Liver (tissue), 8 donors: ENCODE measurements at regions not wholly inside any gene's neighbourhood (a gene's known extent, or its start where the extent isn't known, plus 50 kb on each side); places are given as distances from the start of the nearest gene placed in this dataset.

ENCODE experiments used
- DNase-seq: peaks from one replicate; pipeline ENCODE4 v3.0.0-alpha.2; 2017; ENCODE audit warnings: low spot score
- H3K27ac ChIP-seq, 2 donors: one replicate each; pipeline ENCODE4 v1.7.0; 2013; ENCODE audit warnings: inconsistent platforms in 2 of 2, low read length in 2 of 2, control low read depth in 1 of 2, low read depth in 1 of 2, mild to moderate bottlenecking in 1 of 2
- H3K27me3 ChIP-seq, 4 donors: one replicate each; pipeline versions ENCODE4 v1.6.1 to v1.7.0; 2013; ENCODE audit warnings: low read length in 3 of 4, inconsistent platforms in 1 of 4, mild to moderate bottlenecking in 1 of 4, moderate library complexity in 1 of 4; ENCODE audit not compliant: control insufficient read depth in 4 of 4, insufficient read depth in 4 of 4
- H3K36me3 ChIP-seq, 4 donors: one replicate each; pipeline versions ENCODE4 v1.6.1 to v1.7.0; 2013; ENCODE audit warnings: low read length in 3 of 4, mild to moderate bottlenecking in 3 of 4, low read depth in 1 of 4, moderate library complexity in 1 of 4; ENCODE audit not compliant: control insufficient read depth in 4 of 4, insufficient read depth in 3 of 4
- H3K4me1 ChIP-seq, 4 donors: one replicate each; pipeline versions ENCODE4 v1.6.1 to v1.7.0; 2013; ENCODE audit warnings: low read length in 3 of 4, mild to moderate bottlenecking in 3 of 4, moderate library complexity in 1 of 4; ENCODE audit not compliant: control insufficient read depth in 4 of 4, insufficient read depth in 4 of 4
- H3K4me3 ChIP-seq, 3 donors: one replicate each; pipeline versions ENCODE4 v1.6.1 to v1.7.0; 2013; ENCODE audit warnings: low read length in 3 of 3, control low read depth in 1 of 3, low read depth in 1 of 3, mild to moderate bottlenecking in 1 of 3
- H3K9ac ChIP-seq, 2 donors: one replicate each; pipeline ENCODE4 v1.7.0; 2013; ENCODE audit warnings: low read length in 2 of 2, mild to moderate bottlenecking in 2 of 2, moderate library complexity in 2 of 2, control low read depth in 1 of 2, low read depth in 1 of 2
- H3K9me3 ChIP-seq, 4 donors: one replicate each; pipeline versions ENCODE4 v1.6.1 to v1.7.0; 2013; ENCODE audit warnings: low read length in 3 of 4; ENCODE audit not compliant: control insufficient read depth in 4 of 4
- CTCF ChIP-seq: fragments of 150-350 bp; IDR thresholded peaks from 2 replicates; pipeline ENCODE4 v1.5.1; 2017; ENCODE audit warnings: improper control_type of control experiment, low read depth, low read length; ENCODE audit not compliant: missing input control
- EGR1 ChIP-seq, 2 donors: IDR thresholded peaks; 2 replicates each; pipeline ENCODE4 v1.6.1; 2016 to 2018; ENCODE audit warnings: antibody characterized with exemption in 2 of 2, low read depth in 2 of 2
- FOXA1 ChIP-seq: IDR thresholded peaks from 2 replicates; pipeline ENCODE4 v1.6.1; 2016; ENCODE audit warnings: antibody characterized with exemption
- FOXA2 ChIP-seq: IDR thresholded peaks from 2 replicates; pipeline ENCODE4 v1.6.1; 2016; ENCODE audit warnings: antibody characterized with exemption
- GABPA ChIP-seq, 2 donors: IDR thresholded peaks in 1 of 2; conservative IDR thresholded peaks in 1 of 2; 2 replicates each; pipeline ENCODE4 v1.6.1; 2016; ENCODE audit warnings: antibody characterized with exemption in 2 of 2, mild to moderate bottlenecking in 1 of 2, moderate library complexity in 1 of 2
- HNF4A ChIP-seq, 2 donors: conservative IDR thresholded peaks; 2 replicates each; pipeline ENCODE4 v1.6.1; 2016; ENCODE audit warnings: antibody characterized with exemption in 2 of 2, mild to moderate bottlenecking in 2 of 2
- HNF4G ChIP-seq: IDR thresholded peaks from 2 replicates; pipeline ENCODE4 v1.6.1; 2016; ENCODE audit warnings: antibody characterized with exemption
- JUND ChIP-seq, 2 donors: IDR thresholded peaks; 2 replicates each; pipeline ENCODE4 v1.6.1; 2016; ENCODE audit warnings: antibody characterized with exemption in 2 of 2
- MAX ChIP-seq: IDR thresholded peaks from 2 replicates; pipeline ENCODE4 v1.6.1; 2016; ENCODE audit warnings: antibody characterized with exemption
- NR2F2 ChIP-seq: IDR thresholded peaks from 2 replicates; pipeline ENCODE4 v1.6.1; 2016; ENCODE audit warnings: antibody characterized with exemption
- RAD21 ChIP-seq, 2 donors: IDR thresholded peaks; 2 replicates each; pipeline ENCODE4 v1.6.1; 2016; ENCODE audit warnings: antibody characterized with exemption in 2 of 2, mild to moderate bottlenecking in 2 of 2
- REST ChIP-seq: IDR thresholded peaks from 2 replicates; pipeline ENCODE4 v1.6.1; 2016; ENCODE audit warnings: antibody characterized with exemption, mild to moderate bottlenecking
- RXRA ChIP-seq, 2 donors: IDR thresholded peaks; 2 replicates each; pipeline ENCODE4 v1.6.1; 2017 to 2018; ENCODE audit warnings: antibody characterized with exemption in 2 of 2, mild to moderate bottlenecking in 1 of 2
- SP1 ChIP-seq: IDR thresholded peaks from 2 replicates; pipeline ENCODE4 v1.6.1; 2018; ENCODE audit warnings: antibody characterized with exemption, mild to moderate bottlenecking
- TAF1 ChIP-seq: conservative IDR thresholded peaks from 2 replicates; pipeline ENCODE4 v1.6.1; 2016; ENCODE audit warnings: antibody characterized with exemption, mild to moderate bottlenecking
- YY1 ChIP-seq: IDR thresholded peaks from 2 replicates; pipeline ENCODE4 v1.6.1; 2016; ENCODE audit warnings: antibody characterized with exemption, mild to moderate bottlenecking
- ZBTB33 ChIP-seq: IDR thresholded peaks from 2 replicates; pipeline ENCODE4 v1.6.1; 2016; ENCODE audit warnings: antibody characterized with exemption
- WGBS: extraction: QIAGEN DNeasy Blood & Tissue Kit; methylation state at CpG from one replicate; pipeline ENCODE4 v1.1.7; 2013; 5-methylcytosine and 5-hydroxymethylcytosine counted together
- donor health status: healthy.
- donor health status: healthy.
- donor health status: healthy.
- donor health status: healthy.
- donor health status: healthy.

GRCh38 chr17:36857698-36858097 is 79.6 kb upstream of the LHX1 start:
- H3K9me3 ChIP-seq = no peaks in the 10 kb centered on the region
- H3K27me3 ChIP-seq = peaks cover 0 to 4% (median 3%) of the 10 kb centered on the region in 4 donors
- no peaks in the 10 kb centered on the region for H3K36me3 ChIP-seq
- H3K4me3 ChIP-seq = no peak overlapping the region
- 41% methylated on average over 13 of the region's 13 CpGs for WGBS
- H3K4me1 ChIP-seq = no peaks in the 10 kb centered on the region
- TF ChIP-seq FOXA2 (no peak), REST (no peak), JUND (IDR thresholded peaks at IDR 0.05) (no peak), RAD21 (IDR thresholded peaks at IDR 0.05) (no peak), EGR1 (IDR thresholded peaks at IDR 0.05; ENCODE audit: low read depth in 2 of 2) (no peak), FOXA1 (no peak), TAF1 (no peak), YY1 (no peak), ZBTB33 (no peak), RXRA (IDR thresholded peaks at IDR 0.05) (no peak), GABPA (IDR thresholded peaks at IDR 0.05 in 1 of 2, conservative IDR thresholded peaks at IDR 0.05 in 1 of 2) (no peak), HNF4G (no peak), SP1 (no peak), HNF4A (conservative IDR thresholded peaks at IDR 0.05) (no peak), NR2F2 (no peak), MAX (no peak)
- no peak overlapping the region for H3K27ac ChIP-seq
- DNase-seq = no peak
- no peak overlapping the region for H3K9ac ChIP-seq

- Histone ChIP-seq H3K27me3 (peaks cover 0 to 4% (median 3%) of the 10 kb centered on the region in 4 donors), H3K4me1 (no peaks in the 10 kb centered on the region), H3K36me3 (no peaks in the 10 kb centered on the region), H3K9ac (no peak overlapping the region), H3K27ac (no peak overlapping the region), H3K9me3 (no peaks in the 10 kb centered on the region), H3K4me3 (no peak overlapping the region)
- TF ChIP-seq SP1 (no peak), NR2F2 (no peak), CTCF (no peak), HNF4A (conservative IDR thresholded peaks at IDR 0.05) (no peak), JUND (IDR thresholded peaks at IDR 0.05) (no peak), TAF1 (no peak), HNF4G (no peak), EGR1 (IDR thresholded peaks at IDR 0.05; ENCODE audit: low read depth in 2 of 2) (no peak), YY1 (no peak), MAX (no peak)
- 89% methylated on average over 20 of the region's 20 CpGs for WGBS
- no peak for DNase-seq
These were observed 78.9 kb upstream of the LHX1 start for GRCh38 chr17:36858119-36859002.
